Stomach (tissue), 4 donors: ENCODE measurements at regions not wholly inside any gene's neighbourhood (a gene's known extent, or its start where the extent isn't known, plus 50 kb on each side); places are given as distances from the start of the nearest gene placed in this dataset.

ENCODE experiments used
- EP300 ChIP-seq: sonication (generic); formaldehyde crosslinking; IDR thresholded peaks from one replicate; pipeline ENCODE4 v1.6.1; 2017; ENCODE audit warnings: antibody characterized with exemption
- POLR2A ChIP-seq, 4 donors: fragments of 450-650 bp; IDR thresholded peaks; one replicate each; pipeline ENCODE4 v1.6.1; 2016; ENCODE audit warnings: antibody characterized with exemption in 4 of 4, control low read depth in 2 of 4, mild to moderate bottlenecking in 1 of 4, moderate library complexity in 1 of 4
- TF ChIP-seq, protein P1 (sequence below), 7 experiments: fragments of 450-650 bp in 4 of 7; fragments of 200-600 bp in 3 of 7; sonication (generic) in 3 of 7; IDR thresholded peaks; one replicate each; pipeline ENCODE4 v1.5.1; 2016 to 2019; ENCODE audit warnings: antibody characterized with exemption in 7 of 7, control low read depth in 2 of 7, mild to moderate bottlenecking in 1 of 7

DNA sequence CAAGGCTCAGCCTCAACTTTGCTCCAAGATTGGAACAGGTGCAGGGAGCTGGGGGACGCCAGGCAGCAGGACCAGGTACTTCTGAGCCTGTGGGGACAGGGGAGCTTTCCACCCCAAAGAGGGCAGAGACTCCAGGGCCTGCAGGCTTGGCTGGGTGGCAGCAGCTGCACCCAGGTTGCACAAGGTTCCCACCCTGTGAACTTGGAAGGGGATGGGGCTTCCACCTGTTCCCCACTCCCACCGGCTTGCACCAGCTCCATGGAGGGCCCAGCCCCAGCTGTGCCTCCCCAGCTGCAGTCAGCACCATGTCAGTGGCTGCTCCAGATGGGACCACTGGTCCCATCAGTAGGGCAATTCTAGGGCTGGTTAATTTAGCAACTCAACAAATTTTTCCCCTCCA is 114.0 kb upstream of the CDKN3 start:
- TF ChIP-seq, protein P1, sequence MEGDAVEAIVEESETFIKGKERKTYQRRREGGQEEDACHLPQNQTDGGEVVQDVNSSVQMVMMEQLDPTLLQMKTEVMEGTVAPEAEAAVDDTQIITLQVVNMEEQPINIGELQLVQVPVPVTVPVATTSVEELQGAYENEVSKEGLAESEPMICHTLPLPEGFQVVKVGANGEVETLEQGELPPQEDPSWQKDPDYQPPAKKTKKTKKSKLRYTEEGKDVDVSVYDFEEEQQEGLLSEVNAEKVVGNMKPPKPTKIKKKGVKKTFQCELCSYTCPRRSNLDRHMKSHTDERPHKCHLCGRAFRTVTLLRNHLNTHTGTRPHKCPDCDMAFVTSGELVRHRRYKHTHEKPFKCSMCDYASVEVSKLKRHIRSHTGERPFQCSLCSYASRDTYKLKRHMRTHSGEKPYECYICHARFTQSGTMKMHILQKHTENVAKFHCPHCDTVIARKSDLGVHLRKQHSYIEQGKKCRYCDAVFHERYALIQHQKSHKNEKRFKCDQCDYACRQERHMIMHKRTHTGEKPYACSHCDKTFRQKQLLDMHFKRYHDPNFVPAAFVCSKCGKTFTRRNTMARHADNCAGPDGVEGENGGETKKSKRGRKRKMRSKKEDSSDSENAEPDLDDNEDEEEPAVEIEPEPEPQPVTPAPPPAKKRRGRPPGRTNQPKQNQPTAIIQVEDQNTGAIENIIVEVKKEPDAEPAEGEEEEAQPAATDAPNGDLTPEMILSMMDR (IDR thresholded peaks at IDR 0.05) = no peak
- no peak for TF ChIP-seq EP300
- TF ChIP-seq POLR2A (IDR thresholded peaks at IDR 0.05) = no peak
